Body of pancreas (tissue), 4 donors: ENCODE measurements at regions not wholly inside any gene's neighbourhood (a gene's known extent, or its start where the extent isn't known, plus 50 kb on each side); places are given as distances from the start of the nearest gene placed in this dataset.

ENCODE experiments used
- POLR2A ChIP-seq, 3 donors: fragments of 450-650 bp; IDR thresholded peaks; one replicate each; pipeline ENCODE4 v1.6.1; 2016; ENCODE audit warnings: antibody characterized with exemption in 3 of 3, mild to moderate bottlenecking in 2 of 3
- TF ChIP-seq, protein P1 (sequence below), 7 experiments: fragments of 450-650 bp in 4 of 7; fragments of 200-600 bp in 3 of 7; sonication (generic) in 3 of 7; IDR thresholded peaks; one replicate each; pipeline ENCODE4 v1.5.1; 2016 to 2019; ENCODE audit warnings: antibody characterized with exemption in 7 of 7

DNA sequence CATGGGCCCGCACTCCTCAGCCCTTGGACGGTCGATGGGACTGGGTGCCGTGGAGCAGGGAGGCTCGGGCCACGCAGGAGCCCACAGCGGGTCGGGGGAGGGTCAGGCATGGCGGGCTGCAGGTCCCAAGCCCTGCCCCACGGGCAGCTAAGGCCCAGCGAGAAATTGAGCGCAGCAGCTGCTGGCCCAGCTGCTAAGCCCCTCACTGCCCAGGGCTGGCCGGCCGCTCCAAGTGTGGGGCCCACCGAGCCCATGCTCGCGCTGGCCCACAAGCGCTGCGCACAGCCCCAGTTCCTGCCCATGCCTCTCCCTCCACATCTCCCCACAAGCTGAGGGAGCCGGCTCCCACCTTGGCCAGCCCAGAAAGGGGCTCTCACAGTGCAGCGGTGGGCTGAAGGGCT is 259.4 kb downstream of the VGLL3 start:
- TF ChIP-seq, protein P1, sequence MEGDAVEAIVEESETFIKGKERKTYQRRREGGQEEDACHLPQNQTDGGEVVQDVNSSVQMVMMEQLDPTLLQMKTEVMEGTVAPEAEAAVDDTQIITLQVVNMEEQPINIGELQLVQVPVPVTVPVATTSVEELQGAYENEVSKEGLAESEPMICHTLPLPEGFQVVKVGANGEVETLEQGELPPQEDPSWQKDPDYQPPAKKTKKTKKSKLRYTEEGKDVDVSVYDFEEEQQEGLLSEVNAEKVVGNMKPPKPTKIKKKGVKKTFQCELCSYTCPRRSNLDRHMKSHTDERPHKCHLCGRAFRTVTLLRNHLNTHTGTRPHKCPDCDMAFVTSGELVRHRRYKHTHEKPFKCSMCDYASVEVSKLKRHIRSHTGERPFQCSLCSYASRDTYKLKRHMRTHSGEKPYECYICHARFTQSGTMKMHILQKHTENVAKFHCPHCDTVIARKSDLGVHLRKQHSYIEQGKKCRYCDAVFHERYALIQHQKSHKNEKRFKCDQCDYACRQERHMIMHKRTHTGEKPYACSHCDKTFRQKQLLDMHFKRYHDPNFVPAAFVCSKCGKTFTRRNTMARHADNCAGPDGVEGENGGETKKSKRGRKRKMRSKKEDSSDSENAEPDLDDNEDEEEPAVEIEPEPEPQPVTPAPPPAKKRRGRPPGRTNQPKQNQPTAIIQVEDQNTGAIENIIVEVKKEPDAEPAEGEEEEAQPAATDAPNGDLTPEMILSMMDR (IDR thresholded peaks at IDR 0.05) = no peak
- no peak for TF ChIP-seq POLR2A (IDR thresholded peaks at IDR 0.05)
